GM21717 (cell line): ENCODE measurements at regions not wholly inside any gene's neighbourhood (a gene's known extent, or its start where the extent isn't known, plus 50 kb on each side); places are given as distances from the start of the nearest gene placed in this dataset.
"Not testable (repeated sequence)": the region's sequence is repeated elsewhere in the genome, so short reads cannot be mapped to it uniquely, and the experiment has no call there.

ENCODE experiments used
- ATAC-seq: cut with Tn5 transposase; IDR thresholded peaks from one replicate; pipeline ENCODE4 v1.9.1; 2021; ENCODE audit warnings: mild to moderate bottlenecking, moderate library complexity; ENCODE audit not compliant: unreplicated experiment

DNA sequence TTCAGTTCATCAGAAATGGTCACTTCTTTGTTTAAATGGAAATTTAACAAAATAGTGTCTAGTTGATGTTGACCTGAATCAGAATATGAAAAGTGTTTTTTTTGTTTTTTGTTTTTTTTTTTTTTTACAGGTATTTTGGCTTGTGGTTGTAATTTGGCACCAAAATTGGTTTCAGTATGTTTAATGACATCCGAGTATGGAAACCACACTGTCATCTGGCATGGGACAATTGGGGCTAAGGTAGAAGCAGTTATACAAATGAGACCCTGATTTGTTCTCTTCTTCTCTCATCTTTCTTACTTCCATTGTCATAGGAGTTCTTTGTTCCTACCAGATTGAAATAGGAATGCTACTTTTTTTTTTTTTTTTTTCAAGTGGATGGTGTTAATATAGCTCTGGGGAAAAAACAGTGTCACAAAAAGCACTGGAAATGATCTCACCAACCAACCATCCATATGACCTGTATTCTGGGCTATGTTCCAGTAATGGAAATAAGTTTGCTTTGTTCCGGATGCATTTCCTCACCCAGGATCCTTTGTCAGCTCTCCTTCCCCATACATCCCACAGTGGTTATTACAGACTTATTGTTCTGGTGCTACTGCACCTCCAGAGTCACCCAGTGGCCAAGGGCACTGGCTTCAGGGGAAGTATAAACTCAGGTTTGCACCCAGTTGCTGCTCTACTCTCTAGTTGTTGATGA lies 95.8 kb downstream of the ATXN3L start:
- no peak for ATAC-seq

DNA sequence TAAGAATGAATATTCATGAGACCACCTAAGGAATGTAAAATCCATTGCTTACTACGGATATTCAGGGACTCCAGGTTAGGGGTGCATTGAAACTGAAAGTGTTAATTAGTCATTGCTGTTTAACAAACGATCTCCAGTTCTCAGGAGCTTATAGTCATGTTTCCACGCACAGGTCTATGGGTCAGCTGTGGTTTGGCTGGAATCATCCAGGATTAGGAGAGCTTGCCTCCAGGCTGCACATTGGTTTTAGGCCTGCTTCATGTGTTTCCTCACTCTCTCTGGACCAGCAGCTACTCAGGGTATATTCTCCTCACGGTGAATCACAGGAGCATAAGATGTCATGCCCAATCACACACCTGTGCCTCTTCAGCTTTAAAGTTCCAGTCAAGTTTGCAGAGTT lies 98.9 kb downstream of the ATXN3L start:
- no peak for ATAC-seq

DNA sequence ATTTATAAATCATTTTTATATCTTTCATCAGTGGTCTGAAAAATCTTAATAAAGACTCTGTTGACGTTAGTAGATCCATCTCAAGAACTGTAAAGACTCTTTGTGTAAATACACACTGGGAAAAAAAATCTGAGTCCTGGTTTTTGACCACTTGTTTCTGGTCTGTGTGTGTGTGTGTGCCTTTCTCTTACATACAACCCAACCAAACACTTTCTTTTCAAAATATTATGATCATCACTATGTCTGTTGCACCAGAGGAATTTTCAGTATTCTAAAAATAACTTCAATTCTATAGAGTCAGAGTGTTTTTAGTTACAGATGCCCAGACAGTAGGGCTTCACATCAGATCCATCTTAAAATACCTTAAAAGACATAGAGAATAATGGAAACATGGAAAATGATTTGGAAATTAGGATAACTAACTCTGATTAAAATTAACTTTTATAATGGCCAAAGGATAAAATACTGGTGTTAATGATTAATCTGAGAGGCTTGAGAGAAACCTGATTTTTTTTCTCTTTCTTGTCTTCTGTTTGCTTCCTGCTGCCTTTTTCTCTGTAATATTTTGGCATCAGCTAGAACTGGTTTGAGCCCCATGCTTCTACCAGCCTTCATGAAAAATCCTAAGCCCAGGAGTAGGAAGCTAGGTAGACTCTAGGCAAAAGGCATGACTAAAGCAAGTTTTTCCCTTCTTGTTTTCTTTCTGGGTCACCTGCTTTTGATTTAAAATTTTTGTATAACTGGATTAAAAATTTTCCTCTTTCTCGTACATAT lies 99.7 kb downstream of the ATXN3L start:
- ATAC-seq, result no peak

DNA sequence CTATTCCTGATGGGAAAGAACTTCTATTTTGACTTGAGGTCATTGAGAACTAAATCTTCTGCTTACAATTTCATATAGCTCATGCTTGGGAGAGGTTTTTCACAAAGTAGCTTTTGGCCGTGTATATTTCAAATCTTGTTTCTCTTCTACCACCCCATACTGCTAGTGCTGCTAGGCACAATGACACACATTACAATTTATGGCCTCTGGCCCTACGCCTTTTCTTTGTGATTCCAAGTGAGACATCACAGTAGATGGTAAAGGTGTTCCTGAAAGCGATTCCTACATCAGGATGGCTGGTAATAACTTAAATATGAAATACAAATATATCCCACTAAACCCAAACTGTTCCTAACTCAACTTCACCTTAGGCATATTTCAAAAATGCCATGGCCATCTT lies 101.1 kb downstream of the ATXN3L start:
- no peak for ATAC-seq

DNA sequence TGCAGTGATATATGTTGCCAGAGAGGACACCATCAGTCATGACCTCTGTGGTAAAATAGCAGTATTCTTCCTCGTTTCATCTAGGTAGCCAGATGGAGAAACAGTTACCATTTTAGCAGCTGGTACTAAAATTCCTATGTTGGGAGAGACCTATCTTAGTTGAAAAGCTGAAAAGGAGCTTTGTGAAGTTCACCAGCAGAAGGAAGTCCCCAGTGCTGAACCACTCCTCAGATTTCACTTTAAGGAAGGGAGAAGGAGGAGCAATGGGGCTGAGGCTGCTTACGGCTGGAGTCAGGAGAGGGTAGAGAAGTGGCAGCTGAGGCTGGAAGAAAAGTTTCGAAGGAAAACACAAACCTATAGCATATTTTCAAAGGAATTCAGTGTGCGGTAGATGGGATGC lies 103.7 kb downstream of the ATXN3L start:
- no peak for ATAC-seq

DNA sequence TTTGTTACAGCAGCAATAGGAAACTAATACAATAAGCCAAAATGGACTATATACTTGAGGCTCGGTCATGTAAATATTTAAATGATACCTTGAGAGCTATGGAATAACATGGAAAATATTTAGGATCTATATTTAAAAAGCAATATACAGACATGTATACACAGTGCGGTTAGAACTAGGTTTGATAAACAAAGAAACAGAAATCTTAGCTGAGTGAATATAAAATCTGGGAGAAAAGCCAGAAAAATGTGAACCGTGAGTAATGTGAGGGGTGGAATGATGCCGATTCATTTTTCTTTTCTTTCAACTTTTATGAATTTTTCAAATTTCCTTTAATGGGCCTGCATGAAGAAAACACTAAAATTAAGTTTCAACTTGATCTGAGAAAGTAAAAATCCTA lies 104.1 kb downstream of the ATXN3L start:
- no peak for ATAC-seq

DNA sequence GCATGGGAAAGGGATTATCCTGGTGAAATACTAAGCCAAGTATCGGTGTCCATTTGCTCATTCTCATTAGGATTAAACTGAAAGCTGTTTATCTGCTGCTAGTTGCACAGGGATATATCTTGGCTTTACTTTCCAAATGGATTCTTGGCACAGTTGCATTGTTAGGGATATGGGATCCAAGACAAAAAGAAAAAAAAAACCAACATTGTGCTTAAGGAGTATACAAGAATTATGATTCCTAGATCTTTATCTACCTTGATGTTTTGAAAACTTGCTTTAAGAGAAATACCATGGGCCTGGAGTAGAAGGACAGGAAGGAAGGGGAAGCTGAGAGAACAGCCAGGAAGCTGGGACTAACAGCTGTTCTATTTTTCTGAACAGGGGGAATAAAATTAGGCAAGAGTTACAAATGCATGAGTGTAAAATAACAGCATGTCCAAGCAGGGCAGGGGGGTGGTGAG lies 107.6 kb downstream of the ATXN3L start:
- no peak for ATAC-seq

DNA sequence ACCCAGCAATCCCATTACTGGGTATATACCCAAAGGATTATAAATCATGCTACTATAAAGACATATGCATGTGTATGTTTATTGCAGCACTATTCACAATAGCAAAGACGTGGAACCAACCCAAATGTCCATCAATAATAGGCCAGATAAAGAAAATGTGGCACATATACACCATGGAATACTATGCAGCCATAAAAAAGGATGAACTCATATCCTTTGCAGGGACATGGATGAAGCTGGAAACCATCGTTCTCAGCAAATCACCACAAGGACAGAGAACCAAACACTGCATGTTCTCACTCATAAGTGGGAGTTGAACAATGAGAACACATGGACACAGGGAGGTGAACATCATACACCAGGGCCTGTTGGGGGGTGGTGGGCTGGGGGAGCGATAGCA lies 109.7 kb downstream of the ATXN3L start:
- not testable (repeated sequence) for ATAC-seq

DNA sequence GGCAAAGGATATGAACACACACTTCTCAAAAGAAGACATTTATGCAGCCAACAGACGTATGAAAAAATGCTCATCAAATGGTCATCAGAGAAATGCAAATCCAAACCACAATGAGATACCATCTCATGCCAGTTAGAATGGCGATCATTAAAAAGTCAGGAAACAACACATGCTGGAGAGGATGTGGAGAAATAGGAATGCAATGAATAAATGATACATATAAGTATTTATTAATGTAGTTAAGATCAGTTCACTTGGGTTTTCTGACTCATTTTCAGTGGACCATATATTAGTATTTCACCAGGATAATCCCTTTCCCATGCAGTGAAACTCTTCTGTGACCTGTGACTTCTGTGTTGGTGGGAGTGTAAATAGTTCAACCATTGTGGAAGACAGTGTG lies 110.1 kb downstream of the ATXN3L start:
- not testable (repeated sequence) for ATAC-seq

DNA sequence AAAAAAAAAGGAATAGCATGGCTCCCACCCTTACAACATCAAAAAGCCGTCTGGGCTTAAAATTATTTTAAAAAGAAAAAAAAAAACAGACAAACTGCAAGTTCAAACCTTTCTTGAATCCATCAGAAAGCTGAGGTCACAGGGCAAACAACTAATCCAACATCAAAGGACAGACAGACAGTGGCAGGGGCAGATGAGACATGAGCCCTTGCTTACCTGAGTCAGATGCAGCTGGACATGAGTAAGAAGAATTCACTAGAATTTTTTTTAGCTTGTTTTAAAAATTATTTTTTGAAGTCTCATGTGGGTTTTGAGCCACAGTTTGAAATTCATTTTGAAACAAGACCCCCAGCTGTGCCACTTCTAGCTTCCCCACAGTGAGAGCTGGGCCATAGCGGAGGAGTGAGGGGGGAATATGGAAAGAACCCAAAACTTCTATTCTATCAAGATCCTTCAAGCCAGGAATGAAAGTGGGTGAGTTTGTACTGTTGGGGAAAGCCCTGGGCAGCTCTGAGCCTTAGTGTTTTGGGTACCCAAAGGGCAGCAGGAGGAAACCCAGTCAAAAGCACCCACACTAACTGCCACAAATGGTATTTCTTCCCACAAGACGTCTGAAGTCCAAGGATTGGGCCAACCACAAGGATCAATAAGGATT lies 111.4 kb downstream of the ATXN3L start:
- no peak for ATAC-seq

DNA sequence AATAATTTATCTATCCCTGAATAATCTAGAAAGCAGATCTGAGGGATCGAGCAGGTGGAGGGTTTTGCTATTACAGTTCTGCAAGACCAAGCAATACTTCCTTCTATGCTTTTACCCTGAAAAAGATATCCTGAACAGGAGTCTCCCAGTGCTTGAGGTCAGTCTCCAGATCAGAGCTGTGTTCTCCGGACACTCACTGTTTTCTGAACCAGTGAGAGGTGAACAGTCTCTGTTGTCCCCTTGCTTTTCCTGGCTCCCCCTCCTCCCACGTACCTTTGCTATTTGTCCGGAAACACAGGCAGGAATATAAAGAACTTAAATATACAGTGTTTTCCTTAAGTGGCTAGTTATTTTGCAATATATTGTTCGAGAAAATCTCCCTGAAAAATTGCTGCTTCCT lies 116.6 kb downstream of the ATXN3L start:
- ATAC-seq, result no peak

DNA sequence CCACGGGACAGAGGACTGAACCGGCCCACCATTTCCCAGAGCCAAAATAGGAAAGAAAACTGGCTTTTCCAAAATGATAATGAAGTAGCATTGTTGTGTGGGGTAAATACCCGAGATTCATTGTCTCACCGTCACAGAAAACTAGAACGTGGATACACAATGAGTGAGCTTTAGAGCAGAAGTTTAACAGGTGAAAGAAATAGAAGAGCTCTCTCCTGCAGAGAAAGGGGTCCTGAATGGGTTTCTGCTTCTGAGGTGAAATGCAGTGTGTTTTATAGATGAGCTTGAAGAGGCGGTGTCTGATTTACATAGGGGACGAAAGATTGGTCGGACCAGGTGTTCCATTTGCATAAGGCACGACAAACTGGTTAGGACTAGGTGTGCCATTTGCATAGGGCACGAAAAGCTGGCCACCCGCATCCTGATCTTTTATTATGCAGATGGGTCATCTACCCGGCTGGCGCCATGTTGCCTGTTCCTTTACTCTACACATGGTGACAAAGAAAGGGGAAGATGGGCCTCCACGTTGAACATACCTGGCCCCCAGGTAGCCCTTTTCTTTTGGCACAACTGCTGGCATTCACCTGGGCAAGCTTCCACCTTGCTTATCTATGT lies 118.1 kb downstream of the ATXN3L start:
- ATAC-seq, result no peak

DNA sequence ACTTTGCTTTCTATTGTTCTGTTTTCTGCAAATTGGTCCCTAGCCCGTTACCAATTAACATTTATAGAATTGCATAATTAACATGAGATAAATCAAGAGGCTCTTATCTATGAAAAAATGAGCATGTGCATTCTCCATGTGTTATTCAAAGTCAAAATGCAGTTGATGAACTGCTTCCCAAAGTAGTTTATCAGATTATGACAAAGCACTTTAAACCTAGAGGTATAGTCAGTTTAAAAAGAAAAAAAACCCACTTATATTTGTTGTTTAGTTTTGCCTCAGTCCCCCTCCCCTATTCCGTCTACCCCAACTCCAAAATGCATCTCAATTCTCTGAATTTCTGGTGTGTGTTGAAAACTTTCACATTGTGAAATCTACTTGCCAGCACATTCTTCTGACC lies 119.5 kb downstream of the ATXN3L start:
- ATAC-seq, result no peak

DNA sequence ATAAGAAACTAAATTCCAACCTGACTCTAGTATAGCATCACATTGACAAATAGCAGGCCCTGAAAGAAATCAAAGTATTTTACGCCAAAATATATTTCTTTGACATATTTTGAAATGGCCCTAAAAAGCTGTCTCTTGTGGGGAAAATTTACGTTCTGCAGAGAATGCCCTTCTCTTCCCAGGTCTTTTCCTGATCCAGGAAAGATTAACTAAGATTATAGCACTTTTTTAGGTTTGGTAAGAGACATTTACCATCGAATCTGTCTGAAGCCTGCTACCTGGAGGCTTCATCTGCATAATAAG lies 121.1 kb downstream of the ATXN3L start:
- no peak for ATAC-seq

DNA sequence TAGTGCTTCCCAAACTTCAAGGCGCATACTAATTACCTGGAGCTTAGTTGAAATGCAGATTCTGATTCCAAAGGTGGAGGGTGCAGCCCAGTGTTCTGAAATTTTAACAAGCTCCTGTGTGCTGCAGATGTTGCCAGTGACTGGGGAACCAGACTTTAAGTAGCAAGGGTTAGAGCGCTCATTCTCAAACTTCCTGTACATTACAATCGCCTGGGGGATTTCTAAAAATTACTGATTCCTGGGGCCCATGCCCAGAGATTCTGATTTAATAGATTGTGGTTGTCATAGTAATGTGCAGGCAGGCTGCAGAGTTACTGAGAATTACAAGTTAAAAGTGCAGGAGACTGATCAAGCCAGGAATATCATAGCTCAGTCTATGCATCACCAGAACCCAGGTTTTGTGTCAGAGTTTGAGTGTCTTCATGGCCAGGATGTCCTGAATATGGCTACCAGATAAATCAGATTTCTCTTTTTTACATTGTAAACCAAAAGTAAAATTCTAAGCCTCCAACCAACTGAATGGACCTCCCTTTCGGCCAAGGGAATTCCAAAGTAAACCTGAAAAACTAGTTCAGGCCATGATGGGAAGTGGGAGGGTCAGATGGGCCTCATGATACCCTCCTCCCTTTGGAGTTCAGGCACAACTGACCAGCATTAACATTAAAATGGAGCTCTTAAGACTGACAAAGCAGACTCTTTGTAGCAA lies 121.6 kb downstream of the ATXN3L start:
- no peak for ATAC-seq

DNA sequence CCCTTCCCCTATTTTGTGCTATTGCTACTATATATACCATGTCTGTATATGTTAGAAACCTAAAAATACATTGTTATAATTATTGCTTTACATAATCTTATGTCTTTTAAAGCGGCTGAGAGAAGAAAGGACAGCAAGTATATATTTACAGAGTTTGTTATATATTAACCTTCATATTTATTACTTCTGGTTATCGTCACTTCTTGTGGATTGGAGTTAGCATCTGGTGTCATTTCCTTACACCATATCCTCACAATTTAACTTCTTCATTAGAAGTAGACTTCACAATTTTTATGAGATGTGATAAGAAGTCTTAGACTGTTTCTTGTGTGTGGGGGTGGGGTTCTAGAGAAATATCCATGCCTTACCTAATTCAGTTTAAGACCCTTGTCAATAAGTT lies 123.1 kb downstream of the ATXN3L start:
- no peak for ATAC-seq

DNA sequence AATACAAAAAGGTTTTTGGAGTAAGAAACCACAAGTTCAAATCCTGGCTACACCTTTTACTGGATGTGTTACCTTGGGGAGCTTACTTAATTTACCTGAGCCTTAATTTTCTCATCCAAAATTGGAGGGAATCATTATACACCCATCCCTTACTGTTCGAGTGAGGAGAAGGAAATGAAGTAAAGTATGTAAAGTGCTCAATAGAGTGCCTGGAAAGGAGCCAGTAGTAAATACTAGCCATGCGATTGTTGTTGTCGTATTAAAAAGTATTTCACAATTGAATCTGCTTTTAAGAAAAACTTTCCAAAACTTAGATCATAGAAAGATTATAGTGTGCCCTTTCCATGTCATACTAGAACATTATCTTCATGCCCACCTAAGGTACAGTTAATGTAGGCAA lies 124.5 kb downstream of the ATXN3L start:
- no peak for ATAC-seq

DNA sequence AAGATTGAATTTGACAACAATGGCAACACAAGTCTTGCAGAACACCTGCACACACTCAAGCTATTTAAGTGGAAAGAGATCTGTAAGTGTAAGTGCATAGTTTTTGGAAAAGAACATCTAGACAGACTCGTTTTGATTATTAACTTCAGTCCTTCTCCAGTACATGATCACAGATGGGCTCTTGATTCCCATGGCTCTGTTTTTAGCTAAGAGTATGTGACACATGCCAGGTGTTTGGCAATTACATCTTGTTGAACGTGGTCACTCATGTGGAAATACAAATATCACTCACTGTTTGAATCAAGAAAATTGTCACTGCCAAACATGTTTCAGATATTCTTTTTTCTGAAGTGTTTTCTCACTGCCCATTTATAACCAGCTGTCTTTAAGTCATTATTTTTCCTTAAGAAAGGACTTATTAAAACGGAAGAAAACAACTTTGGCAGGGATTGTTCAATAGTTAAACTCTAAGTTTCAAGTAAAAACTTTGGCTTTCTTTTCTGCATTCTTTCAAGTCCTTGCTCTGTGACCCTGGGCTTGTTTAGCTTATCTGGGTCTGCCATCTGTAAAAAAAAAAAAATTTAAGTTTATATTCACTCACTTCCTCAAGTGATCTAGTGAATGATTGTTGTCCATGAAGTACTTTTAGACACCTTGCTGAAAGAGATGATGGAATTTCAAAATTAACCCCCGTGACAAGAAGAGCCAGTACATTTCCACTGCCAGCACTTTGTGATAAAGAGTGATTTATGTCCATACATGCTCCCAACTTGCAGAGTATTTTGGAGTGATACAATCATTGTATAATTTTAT lies 125.4 kb downstream of the ATXN3L start:
- no peak for ATAC-seq

DNA sequence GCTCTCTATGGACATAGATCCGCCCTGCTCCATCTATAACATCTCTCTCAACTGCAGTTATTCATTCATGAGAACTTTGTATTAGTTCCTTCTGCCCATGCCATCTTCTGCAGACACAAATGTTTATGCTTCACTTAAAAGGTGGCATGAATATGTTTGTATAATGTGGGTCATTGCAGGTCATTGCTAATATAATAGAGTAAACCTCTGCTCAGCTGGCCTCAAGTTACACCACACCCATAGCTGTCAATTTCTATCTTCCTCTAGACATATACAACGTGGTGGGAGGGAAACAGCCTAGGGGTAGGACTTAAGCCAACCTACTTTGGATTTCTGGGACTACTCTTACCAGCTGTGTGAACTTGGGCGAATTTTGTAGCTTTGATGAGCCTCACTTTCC lies 129.8 kb downstream of the ATXN3L start:
- no peak for ATAC-seq

DNA sequence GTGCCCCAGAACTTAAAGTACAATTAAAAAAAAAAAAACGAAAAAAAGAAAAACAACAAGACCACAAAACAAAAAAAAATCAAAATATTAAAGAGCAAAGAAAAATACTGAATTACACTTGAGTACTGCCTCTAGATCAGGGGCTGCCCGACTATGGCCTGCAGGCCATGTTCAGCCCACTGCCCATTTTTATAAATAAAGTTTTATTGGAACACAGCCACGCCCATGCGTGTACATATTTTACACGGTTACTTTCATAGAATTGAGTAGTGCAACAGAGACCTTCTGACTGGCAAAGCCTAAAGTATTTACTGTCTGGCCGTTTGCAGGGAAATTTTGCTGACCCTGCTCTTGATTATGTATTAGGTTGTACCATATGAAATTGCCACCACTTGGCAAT lies 130.5 kb downstream of the ATXN3L start:
- no peak for ATAC-seq
